ENCODE measurements at regions not wholly inside any gene's neighbourhood (a gene's known extent, or its start where the extent isn't known, plus 50 kb on each side); places are given as distances from the start of the nearest gene placed in this dataset.

DNA sequence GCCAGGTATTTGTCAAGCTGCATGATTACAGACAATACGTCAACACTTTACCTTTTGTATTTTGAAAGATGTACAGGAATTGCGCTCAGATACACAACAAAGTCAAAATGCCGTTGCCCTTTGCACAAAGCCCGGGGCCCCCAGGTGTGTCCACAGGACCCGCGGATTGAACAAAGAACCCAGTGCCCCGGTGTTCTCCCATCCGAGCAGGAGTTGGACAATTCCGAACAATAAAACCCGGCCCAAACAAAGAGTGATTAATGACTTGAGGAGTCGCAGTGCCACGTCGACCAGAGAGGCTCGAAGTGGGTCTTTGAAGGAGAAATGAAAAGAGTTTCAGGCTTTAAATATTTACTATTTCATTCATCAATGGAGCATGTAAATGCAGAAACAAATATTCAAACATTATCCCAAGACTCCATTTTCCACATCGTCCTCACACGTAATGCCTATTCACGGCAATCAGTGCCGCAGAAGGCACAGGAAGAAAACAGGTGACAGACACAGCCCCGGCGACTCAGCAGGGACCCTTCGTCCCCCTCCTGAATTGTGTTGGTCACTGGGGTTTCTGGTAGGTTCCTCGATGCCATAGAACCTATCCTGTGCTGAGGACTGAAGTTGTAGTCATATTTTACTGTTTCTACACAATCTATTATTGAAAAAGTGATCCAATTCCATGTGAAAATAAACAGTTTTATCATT, 70.9 kb upstream of the MGMT start:
- no peak for FAIRE-seq

DNA sequence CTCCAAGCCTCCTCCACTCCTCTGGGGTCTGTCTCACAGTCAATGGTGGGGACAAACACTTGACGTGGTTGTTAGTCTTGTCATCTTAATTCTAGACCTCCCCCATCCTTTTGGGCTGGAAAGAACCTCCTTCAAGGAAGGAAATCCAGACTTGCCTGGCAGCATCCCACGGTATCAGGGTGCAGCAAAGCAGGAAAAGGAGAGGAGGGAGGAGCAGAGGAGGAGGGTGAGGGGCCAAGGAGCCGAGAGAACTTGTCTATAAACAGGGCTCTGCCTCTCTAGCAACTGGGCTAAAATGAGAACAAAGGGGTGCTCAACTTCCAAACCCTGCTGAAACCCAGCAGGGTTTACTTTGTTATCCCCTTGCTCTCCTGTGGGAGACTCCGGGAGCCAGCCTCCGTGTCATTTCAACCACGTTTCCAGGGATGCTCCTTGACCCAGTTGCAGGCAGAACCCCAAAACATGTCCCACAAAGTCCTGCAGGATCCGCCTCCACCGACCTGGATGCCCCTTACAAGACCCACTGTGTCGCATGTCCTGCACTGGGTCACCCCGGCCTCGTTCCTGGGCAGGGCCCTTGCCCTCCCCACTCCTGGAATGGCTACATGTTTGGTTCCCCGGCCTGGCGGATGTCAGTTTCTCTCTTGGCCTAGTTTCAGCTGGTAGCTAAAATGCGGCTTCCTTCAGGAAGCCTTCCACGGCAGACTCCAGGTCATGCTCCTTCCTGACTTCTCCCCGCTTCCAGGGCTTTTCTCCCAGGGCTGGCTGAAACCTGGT, 69.7 kb upstream of the MGMT start:
- no peak for FAIRE-seq

DNA sequence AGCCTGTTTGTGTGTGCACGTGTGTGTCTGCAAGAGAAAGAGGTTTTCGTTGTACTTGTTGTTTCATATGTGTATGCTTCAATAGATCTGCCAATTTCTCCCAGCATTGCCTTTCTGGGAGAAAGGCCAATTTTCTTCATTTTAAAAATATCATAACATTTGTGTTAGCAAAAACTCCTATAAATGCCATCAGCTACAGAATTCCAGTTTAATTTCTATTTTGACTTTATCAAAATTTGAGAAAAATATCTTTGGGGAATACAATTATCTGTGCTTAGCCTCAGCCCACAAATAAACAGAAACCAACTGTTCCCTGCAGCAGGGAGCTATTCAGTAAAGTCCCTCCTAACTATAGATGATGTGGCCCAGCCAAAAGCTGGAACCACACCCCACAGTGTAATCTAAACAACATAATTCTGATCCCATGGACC, 68.3 kb upstream of the MGMT start:
- no peak for FAIRE-seq

DNA sequence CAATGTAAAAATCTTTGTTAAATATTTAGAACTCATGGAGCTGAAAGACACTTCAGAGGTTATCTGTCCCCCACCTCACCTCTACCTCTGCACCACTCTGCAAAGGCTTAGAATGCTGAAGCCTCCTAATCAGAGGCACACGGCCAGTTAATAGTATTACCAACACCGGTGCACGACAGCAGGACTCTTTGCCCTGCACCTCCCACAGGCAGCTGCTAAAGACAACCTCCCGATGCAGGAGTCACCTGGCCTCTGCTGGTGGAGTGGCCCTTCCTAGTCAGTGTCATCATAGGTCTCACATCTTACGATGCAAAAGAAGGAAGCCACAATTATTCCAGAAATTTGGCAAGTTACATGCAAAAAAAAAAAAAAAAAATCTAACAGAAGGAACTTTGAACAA, 66.6 kb upstream of the MGMT start:
- FAIRE-seq: no peak

DNA sequence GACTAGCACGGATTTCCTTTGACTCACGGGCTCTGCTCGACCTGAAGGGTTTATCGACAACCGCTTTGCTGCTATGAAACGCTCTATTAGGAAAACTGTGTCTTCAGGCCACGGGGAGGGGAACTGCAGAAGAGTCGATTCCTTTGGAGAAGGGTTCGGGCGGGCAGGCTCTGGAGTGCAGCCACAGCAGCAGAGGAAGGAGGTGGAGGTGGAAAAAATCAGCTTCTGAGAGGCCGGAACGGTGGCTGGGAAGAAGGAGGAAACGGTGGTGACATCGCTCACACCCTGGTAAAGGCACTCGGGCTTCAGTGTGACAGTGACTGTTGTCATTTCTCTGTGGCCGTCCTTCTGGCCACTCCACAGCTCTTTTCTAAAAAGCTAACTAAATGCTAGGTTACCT, 64.6 kb upstream of the MGMT start:
- no peak for FAIRE-seq

DNA sequence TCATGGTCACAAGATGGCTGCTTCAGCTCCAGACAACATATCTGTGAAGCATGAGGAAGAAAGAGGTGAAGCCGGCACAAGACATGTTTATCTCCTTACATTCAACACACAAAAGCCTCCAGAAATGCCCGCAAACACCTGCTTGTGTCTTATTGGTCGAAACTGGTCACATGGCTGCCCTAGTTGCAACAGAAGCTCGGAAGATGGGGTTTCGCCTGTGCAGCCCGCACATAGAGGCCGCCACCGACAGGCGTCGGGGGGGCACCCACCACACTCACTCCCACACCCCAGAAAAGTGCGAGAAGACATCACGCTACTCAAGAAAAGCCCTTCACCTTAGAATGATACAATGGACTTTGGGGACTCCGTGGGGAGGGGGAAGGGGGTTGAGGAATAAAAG, 63.0 kb upstream of the MGMT start:
- FAIRE-seq: no peak

DNA sequence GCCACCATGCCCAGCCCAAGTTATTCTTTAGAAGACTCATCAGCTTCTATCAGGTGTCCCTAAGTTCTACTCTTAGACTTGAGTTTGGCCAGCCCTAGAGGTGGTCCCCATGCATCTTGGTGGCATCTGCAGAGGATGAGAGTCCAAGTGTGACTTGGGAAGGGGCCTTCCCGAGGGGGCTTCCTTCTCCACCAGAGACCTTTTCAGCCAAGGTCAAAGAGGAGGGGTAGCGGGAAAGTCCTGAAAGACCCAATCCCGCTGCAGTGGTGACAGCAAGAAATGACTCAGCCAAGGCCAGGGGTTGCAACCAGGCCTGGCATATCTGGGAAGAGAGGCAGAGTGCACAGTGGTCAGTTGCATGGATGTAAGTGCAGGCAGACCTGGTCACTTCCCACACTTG, 61.7 kb upstream of the MGMT start:
- FAIRE-seq: no peak

DNA sequence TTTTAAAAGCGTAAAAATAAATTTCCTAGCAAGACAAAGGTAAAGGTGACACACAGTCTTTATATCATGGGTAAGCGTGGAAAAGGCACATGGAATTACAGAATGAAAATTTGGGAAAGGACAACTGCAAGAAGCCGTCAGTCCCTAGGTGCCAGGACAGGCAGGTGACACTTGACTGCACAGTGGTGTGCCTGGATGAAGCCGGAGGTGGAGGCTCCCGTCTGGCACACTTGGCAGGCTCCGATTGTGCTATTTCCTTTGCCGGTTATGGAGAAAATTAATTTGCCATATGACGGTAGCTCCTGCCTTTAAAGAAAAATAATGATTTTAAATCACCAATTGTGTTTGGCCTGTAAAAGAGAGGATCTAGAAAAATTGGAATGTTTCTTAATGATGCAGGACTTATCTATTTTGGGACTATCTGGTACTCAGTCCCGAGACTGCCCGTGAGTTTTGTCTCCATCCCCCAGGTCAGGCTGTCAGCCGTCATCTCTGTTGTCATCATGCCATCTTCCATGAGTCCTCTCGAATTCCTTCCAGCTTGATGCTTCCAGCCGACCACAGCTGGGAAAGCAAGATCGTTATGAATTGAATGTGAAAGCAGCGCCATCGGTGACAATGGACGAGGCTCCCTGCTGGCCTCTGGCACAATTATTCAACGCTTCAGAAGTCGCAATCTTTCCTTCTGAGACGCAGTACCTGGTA, 56.2 kb upstream of the MGMT start:
- no peak for FAIRE-seq

DNA sequence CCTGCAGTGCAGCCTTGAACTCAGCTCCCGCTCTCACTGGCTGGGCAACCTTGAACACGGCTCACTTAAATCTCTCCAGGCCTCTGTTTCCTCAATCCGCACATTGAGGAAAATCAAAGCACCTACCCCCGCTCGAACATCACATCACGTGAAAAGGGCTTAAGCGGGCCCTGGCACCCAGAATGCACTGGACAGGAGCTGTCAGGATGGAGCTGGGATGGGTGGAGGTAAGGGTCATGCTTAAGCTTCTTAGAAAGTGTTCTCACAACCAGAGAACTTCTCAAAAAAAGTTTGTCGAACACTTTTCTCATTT, 55.7 kb upstream of the MGMT start:
- no peak for FAIRE-seq

DNA sequence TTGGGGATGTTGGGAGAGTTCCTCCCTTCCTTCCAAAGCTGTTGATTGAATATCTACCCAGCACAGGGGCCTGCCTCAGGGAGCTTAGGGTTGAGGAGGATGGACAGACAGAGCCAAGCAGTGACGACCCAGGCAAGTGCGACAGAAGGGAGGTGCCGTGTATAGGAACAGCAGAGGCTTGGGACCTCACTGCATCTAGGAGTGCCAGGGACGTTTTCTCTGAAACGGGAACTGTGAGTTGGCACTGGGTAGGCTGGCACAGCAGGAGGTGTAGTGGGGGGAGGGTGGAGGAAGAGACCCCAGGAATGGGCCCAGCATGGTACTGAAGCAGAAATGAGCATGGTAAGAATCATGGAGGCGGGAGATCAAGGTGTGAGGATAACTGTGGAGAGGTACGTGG, 55.3 kb upstream of the MGMT start:
- FAIRE-seq: no peak

DNA sequence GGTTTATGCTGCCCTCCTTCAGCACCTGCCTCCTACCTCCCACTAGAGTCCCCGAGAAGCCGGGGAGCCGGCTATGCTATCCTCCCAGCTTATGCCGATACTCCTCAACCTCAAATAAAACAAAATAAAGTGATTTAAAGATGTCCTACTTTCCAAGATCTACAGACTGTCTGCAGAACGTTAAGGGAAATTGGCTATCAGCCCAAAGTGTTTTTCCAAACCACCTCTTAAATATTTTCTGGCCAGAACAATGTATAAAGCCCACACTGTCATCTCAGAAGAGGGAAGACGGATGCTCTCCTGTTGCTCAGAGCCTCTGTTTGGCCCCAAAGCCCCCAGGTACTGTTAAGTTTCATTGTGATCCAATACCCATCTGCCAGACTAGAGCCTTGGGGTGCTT, 54.0 kb upstream of the MGMT start:
- FAIRE-seq: no peak

DNA sequence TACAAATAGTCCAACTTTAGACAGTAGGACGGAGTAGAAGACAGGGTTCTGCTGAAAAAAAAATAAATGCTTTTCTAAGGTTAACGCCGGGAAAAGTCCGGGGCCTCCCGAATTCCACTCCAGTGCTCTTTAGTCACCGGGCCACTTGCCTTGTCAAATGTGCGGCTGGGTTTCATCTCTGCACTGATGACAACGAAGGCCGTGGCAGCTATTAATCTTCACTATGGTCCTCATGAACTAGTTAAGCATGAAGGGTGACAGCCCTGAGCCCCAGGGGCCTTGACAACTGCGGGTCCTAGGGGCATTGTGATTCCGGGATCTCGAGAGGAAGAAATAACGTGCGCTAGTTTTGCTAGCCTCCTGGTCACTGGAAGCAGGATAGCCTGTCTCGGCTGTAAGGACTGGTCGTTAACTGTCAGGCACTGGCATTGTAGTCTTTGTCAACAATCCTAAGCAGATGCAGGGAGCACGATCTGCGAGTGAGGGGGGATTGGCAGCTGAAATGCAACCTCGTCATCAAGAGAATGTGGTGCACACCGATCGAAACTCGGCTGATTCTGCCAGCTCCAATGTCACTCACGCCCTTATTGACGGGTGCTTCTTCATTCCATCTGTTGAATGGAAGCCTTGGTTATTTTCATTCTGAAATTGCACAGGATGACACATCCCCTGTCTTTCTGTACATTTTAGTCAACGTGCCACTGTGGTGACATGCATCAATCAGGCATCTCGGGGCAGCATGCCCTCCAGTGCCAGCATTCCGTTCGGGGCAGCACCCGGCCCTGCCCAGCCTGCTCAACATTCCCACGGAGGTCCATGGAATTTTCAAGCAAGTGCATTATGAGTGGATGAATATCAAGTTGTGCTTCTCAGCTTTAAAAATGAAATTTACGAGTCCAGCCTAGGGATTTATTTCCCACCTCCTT, 51.6 kb upstream of the MGMT start:
- FAIRE-seq: no peak

DNA sequence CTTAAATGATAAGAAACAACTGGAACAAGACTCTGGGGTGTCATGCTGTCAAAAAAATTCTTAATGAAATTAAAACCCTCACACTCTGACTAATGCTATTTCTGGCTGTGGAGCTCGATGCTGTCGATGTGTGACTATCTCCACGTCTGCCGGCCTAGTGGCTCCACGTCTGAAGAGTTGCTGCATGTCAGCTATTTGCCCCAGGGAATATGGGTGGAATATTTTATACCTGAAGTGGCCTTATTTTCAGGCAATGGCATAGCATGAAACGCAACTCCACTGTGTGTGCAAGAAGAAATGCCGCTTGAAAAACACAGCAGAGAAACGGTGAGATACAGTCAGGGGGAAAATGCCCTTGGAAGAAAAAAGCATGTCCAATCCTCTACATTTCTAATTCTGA, 50.9 kb upstream of the MGMT start:
- no peak for FAIRE-seq

DNA sequence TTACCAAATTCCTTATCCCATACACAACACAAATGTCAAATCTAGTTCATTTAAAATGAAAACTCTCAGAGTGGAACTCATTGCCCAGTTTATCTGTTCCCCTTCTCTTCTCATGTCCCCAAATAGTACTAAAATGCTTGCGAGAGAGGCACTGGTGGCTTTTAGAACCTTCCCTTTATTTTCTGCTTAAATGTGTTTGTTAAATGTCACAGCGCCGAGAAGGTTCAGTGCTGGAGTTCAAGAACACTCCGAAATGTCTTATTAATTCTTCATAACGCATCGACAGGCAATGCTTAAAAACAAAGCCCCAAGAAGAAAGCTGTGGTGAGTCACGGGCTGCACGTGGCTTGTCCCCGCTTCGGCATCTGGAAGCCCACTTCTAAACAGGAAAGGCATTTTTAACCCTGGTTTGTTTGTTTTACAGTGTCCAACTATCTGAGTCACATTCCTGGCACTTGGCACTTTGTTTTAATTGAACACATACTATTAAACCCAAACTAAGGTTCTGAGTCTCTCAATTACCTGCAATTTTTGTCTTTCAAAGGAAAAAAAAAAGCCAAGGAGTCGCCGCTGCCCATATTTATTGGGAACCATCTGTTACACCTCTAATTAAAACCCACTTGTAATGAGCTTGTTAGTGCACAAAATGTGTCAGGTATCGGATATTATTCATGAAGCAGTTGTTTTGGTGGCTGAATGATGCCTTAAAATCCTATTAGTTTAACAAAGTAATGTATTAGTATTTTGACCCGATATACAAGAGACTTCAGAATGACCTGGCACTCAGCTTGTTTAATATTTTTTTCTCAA, 49.9 kb upstream of the MGMT start:
- no peak for FAIRE-seq
